Esophagus muscularis mucosa (tissue), 4 donors: ENCODE measurements at regions not wholly inside any gene's neighbourhood (a gene's known extent, or its start where the extent isn't known, plus 50 kb on each side); places are given as distances from the start of the nearest gene placed in this dataset.

Experiments
- DNase-seq: peaks from one replicate; pipeline ENCODE4 v3.0.0-alpha.2; 2017; ENCODE audit errors: extremely low spot score
- H3K27ac ChIP-seq, 4 donors: fragments of 200-600 bp; sonication (generic); replicated peaks in 1 of 4; 1 replicate in 3 of 4; 2 replicates in 1 of 4; pipeline ENCODE4 v1.5.1; 2016 to 2019; ENCODE audit warnings: mild to moderate bottlenecking in 1 of 4
- H3K27me3 ChIP-seq, 4 donors: fragments of 200-600 bp; sonication (generic); one replicate each; pipeline versions ENCODE4 v1.5.1 to v1.6.0; 2016 to 2019
- H3K36me3 ChIP-seq, 4 donors: fragments of 200-600 bp; sonication (generic); one replicate each; pipeline ENCODE4 v1.5.1; 2016 to 2019
- H3K4me1 ChIP-seq, 4 donors: fragments of 200-600 bp; sonication (generic); one replicate each; pipeline ENCODE4 v1.5.1; 2016 to 2019
- H3K4me3 ChIP-seq, 4 donors: fragments of 200-600 bp; sonication (generic); 1 replicate in 2 of 4; 2 replicates in 2 of 4; pipeline ENCODE4 v1.5.1; 2016 to 2019; ENCODE audit warnings: mild to moderate bottlenecking in 4 of 4, moderate library complexity in 1 of 4
- H3K9me3 ChIP-seq, 4 donors: fragments of 200-600 bp; sonication (generic); 1 replicate in 3 of 4; 2 replicates in 1 of 4; pipeline ENCODE4 v1.5.1; 2016 to 2019
- EP300 ChIP-seq: sonication (generic); formaldehyde crosslinking; IDR thresholded peaks from one replicate; pipeline ENCODE4 v1.6.1; 2017; ENCODE audit warnings: antibody characterized with exemption
- POLR2A ChIP-seq: fragments of 450-650 bp; IDR thresholded peaks from one replicate; pipeline ENCODE4 v1.6.1; 2017; ENCODE audit warnings: antibody characterized with exemption, moderate library complexity, mild to moderate bottlenecking, low read depth
- POLR2AphosphoS5 ChIP-seq, 2 donors: sonication (generic); formaldehyde crosslinking; IDR thresholded peaks; one replicate each; pipeline ENCODE4 v1.6.1; 2017; ENCODE audit warnings: antibody characterized with exemption in 2 of 2
- WGBS: methylation state at CpG from one replicate; pipeline ENCODE4 v1.1.5; 2018; 5-methylcytosine and 5-hydroxymethylcytosine counted together
- intact Hi-C: fragments of 100-400 bp; cut with DNase I; formaldehyde crosslinking; loops from one replicate; pipeline ENCODE4 v1.15.1; 2023
- TF ChIP-seq, protein P1 (sequence below), 3 experiments: fragments of 200-600 bp in 2 of 3; fragments of 450-650 bp in 1 of 3; sonication (generic) in 2 of 3; IDR thresholded peaks; one replicate each; pipeline ENCODE4 v1.5.1; 2017 to 2019; ENCODE audit warnings: antibody characterized with exemption in 3 of 3, mild to moderate bottlenecking in 2 of 3, moderate library complexity in 1 of 3

DNA sequence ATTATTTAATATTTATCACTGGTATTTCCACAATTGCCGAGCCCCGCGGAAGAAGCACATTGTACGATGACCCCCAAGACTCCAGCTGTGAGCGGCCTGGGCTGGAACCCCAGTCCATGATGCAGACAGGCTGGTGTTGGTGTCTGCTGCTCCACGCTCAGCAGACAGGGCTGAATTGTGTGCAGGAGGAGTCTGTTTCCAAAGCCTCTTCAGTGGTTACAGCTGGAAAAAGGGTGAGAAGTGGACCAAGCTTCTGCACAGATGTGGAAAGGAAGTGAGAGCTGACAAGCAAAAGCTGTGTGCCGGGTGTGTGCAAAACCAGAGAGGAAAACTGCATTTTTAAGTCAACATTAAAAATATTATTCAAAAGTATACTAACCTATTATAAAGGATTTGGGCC lies 500.4 kb downstream of the GALR1 start:
- Histone ChIP-seq H3K4me1 (no peaks in the 10 kb centered on the region), H3K9me3 (no peaks in the 10 kb centered on the region), H3K27me3 (peaks cover 0 to 13% (median 0%) of the 10 kb centered on the region in 4 donors), H3K36me3 (no peaks in the 10 kb centered on the region), H3K27ac (no peak overlapping the region), H3K4me3 (no peak overlapping the region)
- 79% methylated on average over 6 of the region's 7 CpGs for WGBS
- intact Hi-C loops = no loop called here
- DNase-seq = no peak
- no peak for TF ChIP-seq EP300
- no peak for TF ChIP-seq POLR2AphosphoS5 (IDR thresholded peaks at IDR 0.05)
- TF ChIP-seq, protein P1, sequence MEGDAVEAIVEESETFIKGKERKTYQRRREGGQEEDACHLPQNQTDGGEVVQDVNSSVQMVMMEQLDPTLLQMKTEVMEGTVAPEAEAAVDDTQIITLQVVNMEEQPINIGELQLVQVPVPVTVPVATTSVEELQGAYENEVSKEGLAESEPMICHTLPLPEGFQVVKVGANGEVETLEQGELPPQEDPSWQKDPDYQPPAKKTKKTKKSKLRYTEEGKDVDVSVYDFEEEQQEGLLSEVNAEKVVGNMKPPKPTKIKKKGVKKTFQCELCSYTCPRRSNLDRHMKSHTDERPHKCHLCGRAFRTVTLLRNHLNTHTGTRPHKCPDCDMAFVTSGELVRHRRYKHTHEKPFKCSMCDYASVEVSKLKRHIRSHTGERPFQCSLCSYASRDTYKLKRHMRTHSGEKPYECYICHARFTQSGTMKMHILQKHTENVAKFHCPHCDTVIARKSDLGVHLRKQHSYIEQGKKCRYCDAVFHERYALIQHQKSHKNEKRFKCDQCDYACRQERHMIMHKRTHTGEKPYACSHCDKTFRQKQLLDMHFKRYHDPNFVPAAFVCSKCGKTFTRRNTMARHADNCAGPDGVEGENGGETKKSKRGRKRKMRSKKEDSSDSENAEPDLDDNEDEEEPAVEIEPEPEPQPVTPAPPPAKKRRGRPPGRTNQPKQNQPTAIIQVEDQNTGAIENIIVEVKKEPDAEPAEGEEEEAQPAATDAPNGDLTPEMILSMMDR (IDR thresholded peaks at IDR 0.05) = no peak
- TF ChIP-seq POLR2A = no peak

DNA sequence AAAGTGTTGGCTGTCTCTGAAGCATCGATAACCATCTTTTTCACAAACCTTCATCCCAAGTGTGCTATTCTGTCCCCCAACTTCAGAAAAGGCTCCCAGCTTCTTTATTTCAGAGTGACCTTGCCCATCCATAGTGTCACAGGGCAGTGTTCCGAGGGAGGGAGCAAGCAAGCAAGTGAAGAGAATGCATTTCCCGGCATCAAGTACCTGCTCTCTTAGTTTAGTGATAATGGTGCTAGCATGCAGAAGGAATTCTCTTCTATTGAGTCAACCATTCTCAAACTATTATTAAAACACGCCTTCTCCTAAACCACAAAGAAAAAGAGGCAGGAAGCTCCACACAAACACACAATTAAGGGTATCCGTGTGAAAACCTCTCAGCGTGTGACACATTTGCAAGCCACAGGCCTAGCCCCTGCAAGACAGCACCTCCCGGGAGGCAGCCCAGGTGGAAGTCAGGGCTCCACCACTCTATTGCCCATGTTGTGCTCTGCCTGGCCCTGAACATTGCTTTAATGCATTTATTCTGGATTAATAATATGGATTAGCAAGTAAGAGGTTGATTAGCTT lies 504.9 kb downstream of the GALR1 start:
- no peak for DNase-seq
- Histone ChIP-seq H3K9me3 (no peaks in the 10 kb centered on the region), H3K27me3 (peaks cover 0 to 7% (median 0%) of the 10 kb centered on the region in 4 donors), H3K4me1 (no peaks in the 10 kb centered on the region), H3K4me3 (no peak overlapping the region), H3K27ac (no peak overlapping the region), H3K36me3 (no peaks in the 10 kb centered on the region)
- intact Hi-C loops = no loop called here
- TF ChIP-seq POLR2AphosphoS5 (IDR thresholded peaks at IDR 0.05) (no peak), EP300 (no peak), POLR2A (no peak)
- TF ChIP-seq, protein P1 (IDR thresholded peaks at IDR 0.05) = no peak
- 50% methylated on average over 7 of the region's 7 CpGs for WGBS

DNA sequence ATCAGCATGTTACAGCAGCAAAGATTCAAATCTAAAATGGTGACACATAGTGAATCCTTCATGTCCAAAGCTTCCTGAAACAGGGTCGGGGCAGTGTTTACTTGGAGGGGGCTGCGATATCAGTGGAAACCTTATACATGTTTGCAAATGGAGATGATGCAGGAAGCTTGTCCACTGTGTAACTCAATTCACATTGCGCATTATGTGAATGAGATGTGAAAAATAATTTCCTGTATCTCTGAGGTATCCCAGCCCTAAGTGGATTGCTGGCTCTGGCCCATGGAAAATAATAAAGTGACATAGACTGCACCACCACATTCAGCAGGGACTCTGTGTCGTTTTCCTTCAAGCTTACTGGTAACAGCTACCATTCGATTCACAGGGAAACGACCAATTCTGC lies 505.5 kb downstream of the GALR1 start:
- intact Hi-C loops = no loop called here
- no peak overlapping the region for H3K27ac ChIP-seq
- TF ChIP-seq EP300 = no peak
- TF ChIP-seq POLR2A = no peak
- TF ChIP-seq, protein P1 (IDR thresholded peaks at IDR 0.05) = no peak
- no peak for TF ChIP-seq POLR2AphosphoS5 (IDR thresholded peaks at IDR 0.05)
- WGBS = 66% methylated on average over 6 of the region's 6 CpGs
- H3K36me3 ChIP-seq = no peaks in the 10 kb centered on the region
- no peak overlapping the region for H3K4me3 ChIP-seq
- peaks cover 0 to 5% (median 0%) of the 10 kb centered on the region in 4 donors for H3K27me3 ChIP-seq
- H3K9me3 ChIP-seq = no peaks in the 10 kb centered on the region
- no peak for DNase-seq
- no peaks in the 10 kb centered on the region for H3K4me1 ChIP-seq

DNA sequence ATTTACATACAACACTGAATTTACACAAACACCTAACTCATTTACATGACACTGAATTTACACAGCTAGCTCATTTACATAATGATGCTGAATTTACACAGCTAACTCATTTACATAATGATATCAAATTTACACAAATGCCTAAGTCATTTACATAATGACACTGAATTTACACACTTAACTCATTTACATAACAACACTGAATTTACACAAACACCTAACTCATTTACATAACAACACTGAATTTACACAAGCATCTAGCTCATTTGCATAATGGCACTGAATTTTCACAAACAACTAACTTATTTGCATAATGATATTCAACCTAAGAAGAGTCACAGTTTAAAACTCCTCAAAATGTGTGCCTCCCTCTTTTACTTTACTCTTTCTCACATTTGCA lies 511.7 kb downstream of the GALR1 start:
- no peak for TF ChIP-seq POLR2AphosphoS5 (IDR thresholded peaks at IDR 0.05)
- TF ChIP-seq EP300 = no peak
- TF ChIP-seq POLR2A = no peak
- TF ChIP-seq, protein P1 (IDR thresholded peaks at IDR 0.05) = no peak
- Histone ChIP-seq H3K27ac (no peak overlapping the region), H3K4me1 (no peaks in the 10 kb centered on the region), H3K9me3 (no peaks in the 10 kb centered on the region), H3K27me3 (peaks cover 0 to 19% (median 2%) of the 10 kb centered on the region in 4 donors), H3K36me3 (no peaks in the 10 kb centered on the region), H3K4me3 (no peak overlapping the region)
- DNase-seq = no peak
- intact Hi-C loops = no loop called here

DNA sequence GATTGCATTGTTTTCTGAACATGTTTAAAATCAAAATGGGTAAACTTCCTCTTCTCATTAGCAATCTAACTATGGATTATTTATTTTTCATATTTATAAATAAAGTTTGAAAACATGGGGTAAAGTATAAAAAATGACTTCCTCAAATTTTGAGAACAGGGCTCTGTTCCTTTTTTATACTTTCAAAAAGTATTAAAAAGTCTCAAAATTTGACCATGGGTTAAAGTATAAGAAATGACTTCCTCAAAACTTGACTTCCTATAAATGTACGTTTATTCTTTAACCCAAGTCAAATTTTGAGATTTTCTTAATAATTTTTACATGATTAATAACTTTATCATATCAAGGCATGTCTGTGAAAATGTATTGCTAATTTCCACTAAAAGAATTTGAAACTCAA lies 512.4 kb downstream of the GALR1 start:
- H3K27me3 ChIP-seq = peaks cover 0 to 19% (median 2%) of the 10 kb centered on the region in 4 donors
- H3K27ac ChIP-seq = no peak overlapping the region
- H3K4me3 ChIP-seq = no peak overlapping the region
- no peaks in the 10 kb centered on the region for H3K36me3 ChIP-seq
- TF ChIP-seq POLR2A (no peak), POLR2AphosphoS5 (IDR thresholded peaks at IDR 0.05) (no peak), EP300 (no peak)
- TF ChIP-seq, protein P1 (IDR thresholded peaks at IDR 0.05) = no peak
- intact Hi-C loops = no loop called here
- H3K9me3 ChIP-seq = no peaks in the 10 kb centered on the region
- no peak for DNase-seq
- 65% methylated on average over 1 of the region's 1 CpG for WGBS
- no peaks in the 10 kb centered on the region for H3K4me1 ChIP-seq
